NCI-H446 (cell line): ENCODE measurements at regions not wholly inside any gene's neighbourhood (a gene's known extent, or its start where the extent isn't known, plus 50 kb on each side); places are given as distances from the start of the nearest gene placed in this dataset.

Experiments used
- DNase-seq, 2 experiments: peaks; one replicate each; lab custom pipeline; 2025; lab: John Stamatoyannopoulos, UW

GRCh38 chr1:209326076-209326475, 257.4 kb upstream of the CAMK1G start:
- DNase-seq = no peak

- no peak for DNase-seq
Observed at GRCh38 chr1:209326831-209327230, 256.7 kb upstream of the CAMK1G start.

- peak in 1 of 2 experiments; percentile 51 for DNase-seq
Observed at GRCh38 chr1:209328196-209328595, 255.3 kb upstream of the CAMK1G start.

GRCh38 chr1:209335178-209335577, 248.3 kb upstream of the CAMK1G start:
- DNase-seq = peak in 1 of 2 experiments; percentile 39

- no peak for DNase-seq
Observed at GRCh38 chr1:209341146-209341545, 242.4 kb upstream of the CAMK1G start.

GRCh38 chr1:209341673-209342420, 241.7 kb upstream of the CAMK1G start:
- no peak for DNase-seq

GRCh38 chr1:209342441-209343175, 240.9 kb upstream of the CAMK1G start:
- peak in 1 of 2 experiments; percentile 49 for DNase-seq

GRCh38 chr1:209343511-209343910, 240.0 kb upstream of the CAMK1G start:
- DNase-seq = peak in 1 of 2 experiments; percentile 51

- DNase-seq = peak; percentile 72 to 90
Observed at GRCh38 chr1:209344156-209344555, 239.4 kb upstream of the CAMK1G start.

GRCh38 chr1:209349363-209350308, 233.9 kb upstream of the CAMK1G start:
- DNase-seq = peak in 1 of 2 experiments; percentile 70

GRCh38 chr1:209353053-209353452, 230.5 kb upstream of the CAMK1G start:
- no peak for DNase-seq

GRCh38 chr1:209354111-209354839, 229.2 kb upstream of the CAMK1G start:
- DNase-seq = peak; percentile 92 to 97

GRCh38 chr1:209354840-209355165, 228.7 kb upstream of the CAMK1G start:
- no peak for DNase-seq

GRCh38 chr1:209355415-209355814, 228.1 kb upstream of the CAMK1G start:
- no peak for DNase-seq

GRCh38 chr1:209356976-209357377, 226.5 kb upstream of the CAMK1G start:
- DNase-seq = no peak

- DNase-seq = peak; percentile 93 to 97
Observed at GRCh38 chr1:209363112-209363511, 220.4 kb upstream of the CAMK1G start.

GRCh38 chr1:209364716-209365115, 218.8 kb upstream of the CAMK1G start:
- DNase-seq = no peak

GRCh38 chr1:209367061-209367772, 216.3 kb upstream of the CAMK1G start:
- peak in 1 of 2 experiments; percentile 60 for DNase-seq

- peak; percentile 98 to 99 for DNase-seq
Observed at GRCh38 chr1:209368864-209369598, 214.5 kb upstream of the CAMK1G start.
